ENCODE measurements at regions not wholly inside any gene's neighbourhood (a gene's known extent, or its start where the extent isn't known, plus 50 kb on each side); places are given as distances from the start of the nearest gene placed in this dataset.

DNA sequence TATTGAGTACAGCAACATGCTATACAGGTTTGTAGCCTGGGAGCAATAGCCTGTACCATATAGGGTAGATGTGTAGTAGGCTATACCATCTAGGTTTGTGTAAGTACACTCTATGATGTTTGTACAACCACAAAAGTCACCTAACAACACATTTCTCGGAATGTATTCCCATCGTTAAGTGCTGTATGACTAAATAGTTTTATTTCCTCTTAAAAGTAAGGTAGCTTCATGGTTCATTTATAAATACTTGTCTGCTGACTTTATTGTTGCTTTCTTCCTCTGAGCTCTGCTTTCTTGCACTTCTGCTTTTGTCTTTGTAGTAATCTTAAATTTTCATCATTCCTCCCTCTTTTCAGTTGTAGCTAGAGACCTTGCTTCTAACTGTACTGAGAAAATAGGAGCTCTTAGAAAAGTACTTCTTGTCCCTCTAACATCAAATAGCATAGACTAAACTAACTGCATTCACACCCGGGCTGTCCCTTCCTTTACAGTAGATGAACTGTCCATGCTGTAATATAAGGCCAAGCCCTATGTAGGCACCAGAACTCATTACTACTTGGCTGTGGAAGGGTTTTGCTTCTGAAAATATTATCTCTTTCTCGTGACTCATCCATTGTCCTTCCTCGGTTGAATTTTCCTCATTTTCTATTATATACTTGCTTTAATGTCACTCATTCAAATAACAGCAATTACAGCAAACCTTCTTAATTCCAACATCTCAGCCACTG, 55.4 kb upstream of the FAM3C start:
- Histone ChIP-seq H3K27ac (no peak overlapping the region), H3K9me3 (no peaks in the 10 kb centered on the region), H3K4me2 (no peak overlapping the region), H3K4me1 (no peaks in the 10 kb centered on the region), H3K4me3 (no peak overlapping the region)
- DNase-seq (ENCODE audit: low read depth in 1 of 2, low spot score in 1 of 2): no peak
- ChIA-PET POLR2A (no interaction called here), CTCF (no interaction called here)
- ATAC-seq: no peak
- FAIRE-seq: no peak
- WGBS (ENCODE audit: missing lambda C conversion rate): 36% methylated on average over 5 of the region's 5 CpGs
- no peak for TF ChIP-seq KDM5A (IDR thresholded peaks at IDR 0.05)
- no peak for TF ChIP-seq HOXB5 (CRISPR knock-in tag; IDR thresholded peaks at IDR 0.05)
- no peak for TF ChIP-seq FOXS1 (CRISPR knock-in tag; IDR thresholded peaks at IDR 0.05)
- TF ChIP-seq, protein P1, sequence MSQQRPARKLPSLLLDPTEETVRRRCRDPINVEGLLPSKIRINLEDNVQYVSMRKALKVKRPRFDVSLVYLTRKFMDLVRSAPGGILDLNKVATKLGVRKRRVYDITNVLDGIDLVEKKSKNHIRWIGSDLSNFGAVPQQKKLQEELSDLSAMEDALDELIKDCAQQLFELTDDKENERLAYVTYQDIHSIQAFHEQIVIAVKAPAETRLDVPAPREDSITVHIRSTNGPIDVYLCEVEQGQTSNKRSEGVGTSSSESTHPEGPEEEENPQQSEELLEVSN (IDR thresholded peaks at IDR 0.05; ENCODE audit: borderline replicate concordance, low read depth): no peak
- TF ChIP-seq NFE2L2 (conservative IDR thresholded peaks at IDR 0.05; ENCODE audit: low read length): no peak
- TF ChIP-seq RFX5 (IDR thresholded peaks at IDR 0.05): no peak
- TF ChIP-seq KDM1A (IDR thresholded peaks at IDR 0.05; ENCODE audit: low read depth): no peak
- TF ChIP-seq TP53 (CRISPR knock-in tag; IDR thresholded peaks at IDR 0.05): no peak
- no peak for TF ChIP-seq GATA3 (IDR thresholded peaks at IDR 0.05; ENCODE audit: borderline replicate concordance)
- TF ChIP-seq ESRRA (IDR thresholded peaks at IDR 0.05; ENCODE audit: borderline replicate concordance, low read length): no peak
- TF ChIP-seq HDAC2 (IDR thresholded peaks at IDR 0.05): no peak
- no peak for TF ChIP-seq HMGXB4 (CRISPR knock-in tag; IDR thresholded peaks at IDR 0.05; ENCODE audit: borderline replicate concordance)
- no peak for TF ChIP-seq JUNB (IDR thresholded peaks at IDR 0.05)

- ChIA-PET POLR2A (no interaction called here), CTCF (interaction anchor here (1.1 kb wide), 1 partner anchor 659 kb away, joined by 3 read pairs; no protein-coding TSS in a partner anchor)
- DNase-seq (ENCODE audit: low read depth in 1 of 2, low spot score in 1 of 2) (no peak), ATAC-seq (no peak), FAIRE-seq (no peak)
- Histone ChIP-seq H3K4me2 (no peak overlapping the region), H3K4me1 (no peaks in the 10 kb centered on the region), H3K27ac (no peak overlapping the region), H3K9me3 (no peaks in the 10 kb centered on the region), H3K4me3 (no peak overlapping the region)
- 42% methylated on average over 2 of the region's 2 CpGs for WGBS (ENCODE audit: missing lambda C conversion rate)
- TF ChIP-seq USF2 (IDR thresholded peaks at IDR 0.05) (no peak), CTCF (IDR thresholded peaks at IDR 0.05) (no peak), RARB (CRISPR knock-in tag; IDR thresholded peaks at IDR 0.05) (no peak), EHMT2 (IDR thresholded peaks at IDR 0.05; ENCODE audit: low read depth) (no peak)
- TF ChIP-seq, protein P2, sequence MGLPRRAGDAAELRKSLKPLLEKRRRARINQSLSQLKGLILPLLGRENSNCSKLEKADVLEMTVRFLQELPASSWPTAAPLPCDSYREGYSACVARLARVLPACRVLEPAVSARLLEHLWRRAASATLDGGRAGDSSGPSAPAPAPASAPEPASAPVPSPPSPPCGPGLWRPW (IDR thresholded peaks at IDR 0.05): no peak
- TF ChIP-seq, protein P3, sequence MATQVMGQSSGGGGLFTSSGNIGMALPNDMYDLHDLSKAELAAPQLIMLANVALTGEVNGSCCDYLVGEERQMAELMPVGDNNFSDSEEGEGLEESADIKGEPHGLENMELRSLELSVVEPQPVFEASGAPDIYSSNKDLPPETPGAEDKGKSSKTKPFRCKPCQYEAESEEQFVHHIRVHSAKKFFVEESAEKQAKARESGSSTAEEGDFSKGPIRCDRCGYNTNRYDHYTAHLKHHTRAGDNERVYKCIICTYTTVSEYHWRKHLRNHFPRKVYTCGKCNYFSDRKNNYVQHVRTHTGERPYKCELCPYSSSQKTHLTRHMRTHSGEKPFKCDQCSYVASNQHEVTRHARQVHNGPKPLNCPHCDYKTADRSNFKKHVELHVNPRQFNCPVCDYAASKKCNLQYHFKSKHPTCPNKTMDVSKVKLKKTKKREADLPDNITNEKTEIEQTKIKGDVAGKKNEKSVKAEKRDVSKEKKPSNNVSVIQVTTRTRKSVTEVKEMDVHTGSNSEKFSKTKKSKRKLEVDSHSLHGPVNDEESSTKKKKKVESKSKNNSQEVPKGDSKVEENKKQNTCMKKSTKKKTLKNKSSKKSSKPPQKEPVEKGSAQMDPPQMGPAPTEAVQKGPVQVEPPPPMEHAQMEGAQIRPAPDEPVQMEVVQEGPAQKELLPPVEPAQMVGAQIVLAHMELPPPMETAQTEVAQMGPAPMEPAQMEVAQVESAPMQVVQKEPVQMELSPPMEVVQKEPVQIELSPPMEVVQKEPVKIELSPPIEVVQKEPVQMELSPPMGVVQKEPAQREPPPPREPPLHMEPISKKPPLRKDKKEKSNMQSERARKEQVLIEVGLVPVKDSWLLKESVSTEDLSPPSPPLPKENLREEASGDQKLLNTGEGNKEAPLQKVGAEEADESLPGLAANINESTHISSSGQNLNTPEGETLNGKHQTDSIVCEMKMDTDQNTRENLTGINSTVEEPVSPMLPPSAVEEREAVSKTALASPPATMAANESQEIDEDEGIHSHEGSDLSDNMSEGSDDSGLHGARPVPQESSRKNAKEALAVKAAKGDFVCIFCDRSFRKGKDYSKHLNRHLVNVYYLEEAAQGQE (IDR thresholded peaks at IDR 0.05): no peak
These were observed 54.6 kb upstream of the FAM3C start for GRCh38 chr7:121450631-121451198.
